Stomach (tissue), 8 donors: ENCODE measurements at regions not wholly inside any gene's neighbourhood (a gene's known extent, or its start where the extent isn't known, plus 50 kb on each side); places are given as distances from the start of the nearest gene placed in this dataset.

ENCODE experiments used
- DNase-seq, 2 donors: peaks; one replicate each; pipeline versions ENCODE4 v3.0.0 to v3.0.0-alpha.2; 2013 to 2019
- H3K27ac ChIP-seq, 5 donors: fragments of 200-600 bp in 4 of 5; sonication (generic) in 4 of 5; one replicate each; pipeline ENCODE4 v1.5.1; 2013 to 2019; ENCODE audit warnings: mild to moderate bottlenecking in 1 of 5, moderate library complexity in 1 of 5
- H3K27me3 ChIP-seq, 3 donors: fragments of 200-600 bp; sonication (generic); one replicate each; pipeline ENCODE4 v1.5.1; 2017 to 2019; ENCODE audit warnings: mixed run types in 1 of 3
- H3K36me3 ChIP-seq, 4 donors: fragments of 200-600 bp; sonication (generic); 1 replicate in 3 of 4; 2 replicates in 1 of 4; pipeline ENCODE4 v1.5.1; 2016 to 2019
- H3K4me1 ChIP-seq, 4 donors: fragments of 200-600 bp; sonication (generic); one replicate each; pipeline ENCODE4 v1.5.1; 2016 to 2019
- H3K4me3 ChIP-seq, 4 donors: fragments of 200-600 bp; sonication (generic) in 3 of 4; one replicate each; pipeline ENCODE4 v1.5.1; 2016 to 2019; ENCODE audit warnings: mild to moderate bottlenecking in 1 of 4
- H3K9me3 ChIP-seq, 4 donors: fragments of 200-600 bp; sonication (generic); one replicate each; pipeline ENCODE4 v1.5.1; 2016 to 2019
- CTCF ChIP-seq, 7 experiments: fragments of 450-650 bp in 4 of 7; fragments of 200-600 bp in 3 of 7; sonication (generic) in 3 of 7; IDR thresholded peaks; one replicate each; pipeline ENCODE4 v1.5.1; 2016 to 2019; ENCODE audit warnings: antibody characterized with exemption in 7 of 7, control low read depth in 2 of 7, mild to moderate bottlenecking in 1 of 7
- EP300 ChIP-seq: sonication (generic); formaldehyde crosslinking; IDR thresholded peaks from one replicate; pipeline ENCODE4 v1.6.1; 2017; ENCODE audit warnings: antibody characterized with exemption
- POLR2A ChIP-seq, 4 donors: fragments of 450-650 bp; IDR thresholded peaks; one replicate each; pipeline ENCODE4 v1.6.1; 2016; ENCODE audit warnings: antibody characterized with exemption in 4 of 4, control low read depth in 2 of 4, mild to moderate bottlenecking in 1 of 4, moderate library complexity in 1 of 4
- POLR2AphosphoS5 ChIP-seq, 3 donors: sonication (generic); formaldehyde crosslinking; IDR thresholded peaks; one replicate each; pipeline ENCODE4 v1.6.1; 2016; ENCODE audit warnings: antibody characterized with exemption in 3 of 3
- WGBS, 5 donors: extraction: QIAGEN DNeasy Blood & Tissue Kit in 3 of 5; methylation state at CpG; one replicate each; pipeline versions ENCODE4 v1.1.5 to v1.1.7; 2013 to 2018; 5-methylcytosine and 5-hydroxymethylcytosine counted together
- intact Hi-C: fragments of 100-400 bp; cut with DNase I; formaldehyde crosslinking; loops from one replicate; pipeline ENCODE4 v1.15.1; 2023; ENCODE audit warnings: low total_unique reads
- donor health status: healthy with polysubstance abuse.
- donor health status: Bipolar disorder and iron deficiency.
- donor health status: healthy.

GRCh38 chr14:97866664-97867063, 1069.5 kb downstream of the VRK1 start:
- DNase-seq: no peak
- Histone ChIP-seq H3K27ac (no peak overlapping the region), H3K4me1 (no peaks in the 10 kb centered on the region), H3K9me3 (no peaks in the 10 kb centered on the region), H3K36me3 (no peaks in the 10 kb centered on the region), H3K27me3 (no peaks in the 10 kb centered on the region), H3K4me3 (no peak overlapping the region)
- WGBS, 5 donors: 61 to 70% (median 67%) methylated on average over 5 of the region's 5 CpGs
- no peak for TF ChIP-seq POLR2AphosphoS5 (IDR thresholded peaks at IDR 0.05)
- TF ChIP-seq EP300: no peak
- no peak for TF ChIP-seq CTCF (IDR thresholded peaks at IDR 0.05)
- no peak for TF ChIP-seq POLR2A (IDR thresholded peaks at IDR 0.05)
- intact Hi-C loops: no loop called here

- DNase-seq: no peak
- no peak overlapping the region for H3K4me3 ChIP-seq
- no peaks in the 10 kb centered on the region for H3K9me3 ChIP-seq
- no peaks in the 10 kb centered on the region for H3K36me3 ChIP-seq
- H3K4me1 ChIP-seq: peaks cover 0 to 5% (median 1%) of the 10 kb centered on the region in 4 donors
- H3K27me3 ChIP-seq: no peaks in the 10 kb centered on the region
- intact Hi-C loops: no loop called here
- H3K27ac ChIP-seq: no peak overlapping the region
- no peak for TF ChIP-seq EP300
Observed at GRCh38 chr14:97873291-97873690, 1076.1 kb downstream of the VRK1 start.

GRCh38 chr14:97874394-97874793, 1077.2 kb downstream of the VRK1 start:
- H3K36me3 ChIP-seq: no peaks in the 10 kb centered on the region
- no peaks in the 10 kb centered on the region for H3K27me3 ChIP-seq
- no peak for DNase-seq
- intact Hi-C loops: no loop called here
- H3K4me1 ChIP-seq: peaks cover 0 to 12% (median 6%) of the 10 kb centered on the region in 4 donors
- TF ChIP-seq POLR2A (IDR thresholded peaks at IDR 0.05) (no peak), POLR2AphosphoS5 (IDR thresholded peaks at IDR 0.05) (no peak), CTCF (IDR thresholded peaks at IDR 0.05) (no peak), EP300 (no peak)
- no peak overlapping the region for H3K4me3 ChIP-seq
- WGBS, 5 donors: 88 to 89% (median 89%) methylated on average over 9 of the region's 9 CpGs
- no peaks in the 10 kb centered on the region for H3K9me3 ChIP-seq
- H3K27ac ChIP-seq: no peak overlapping the region

- Histone ChIP-seq H3K4me3 (no peak overlapping the region), H3K9me3 (no peaks in the 10 kb centered on the region), H3K27me3 (no peaks in the 10 kb centered on the region), H3K27ac (peak overlapping the region in 2 of 5 donors; percentile 50 to 72), H3K4me1 (peaks cover 0 to 12% (median 6%) of the 10 kb centered on the region in 4 donors), H3K36me3 (no peaks in the 10 kb centered on the region)
- intact Hi-C loops: no loop called here
- 85 to 94% (median 92%) methylated on average over 1 of the region's 1 CpG for WGBS, 5 donors
- no peak for TF ChIP-seq POLR2A (IDR thresholded peaks at IDR 0.05)
- TF ChIP-seq EP300: no peak
- no peak for TF ChIP-seq POLR2AphosphoS5 (IDR thresholded peaks at IDR 0.05)
- no peak for TF ChIP-seq CTCF (IDR thresholded peaks at IDR 0.05)
- DNase-seq: no peak
Observed at GRCh38 chr14:97878206-97878605, 1081.0 kb downstream of the VRK1 start.

- peaks cover 0 to 12% (median 6%) of the 10 kb centered on the region in 4 donors for H3K4me1 ChIP-seq
- intact Hi-C loops: no loop called here
- 25 to 46% (median 37%) methylated on average over 5 of the region's 5 CpGs for WGBS, 5 donors
- peak overlapping the region in 2 of 5 donors; percentile 50 to 72 for H3K27ac ChIP-seq
- no peaks in the 10 kb centered on the region for H3K36me3 ChIP-seq
- no peak for TF ChIP-seq CTCF (IDR thresholded peaks at IDR 0.05)
- TF ChIP-seq POLR2AphosphoS5 (IDR thresholded peaks at IDR 0.05): peak in 2 of 3 donors; percentile 31 to 33
- peak in 1 of 2 donors; percentile 53 for DNase-seq
- no peak overlapping the region for H3K4me3 ChIP-seq
- H3K27me3 ChIP-seq: no peaks in the 10 kb centered on the region
- H3K9me3 ChIP-seq: no peaks in the 10 kb centered on the region
Observed at GRCh38 chr14:97878727-97879126, 1081.5 kb downstream of the VRK1 start.
